ENCODE measurements at regions not wholly inside any gene's neighbourhood (a gene's known extent, or its start where the extent isn't known, plus 50 kb on each side); places are given as distances from the start of the nearest gene placed in this dataset.

DNA sequence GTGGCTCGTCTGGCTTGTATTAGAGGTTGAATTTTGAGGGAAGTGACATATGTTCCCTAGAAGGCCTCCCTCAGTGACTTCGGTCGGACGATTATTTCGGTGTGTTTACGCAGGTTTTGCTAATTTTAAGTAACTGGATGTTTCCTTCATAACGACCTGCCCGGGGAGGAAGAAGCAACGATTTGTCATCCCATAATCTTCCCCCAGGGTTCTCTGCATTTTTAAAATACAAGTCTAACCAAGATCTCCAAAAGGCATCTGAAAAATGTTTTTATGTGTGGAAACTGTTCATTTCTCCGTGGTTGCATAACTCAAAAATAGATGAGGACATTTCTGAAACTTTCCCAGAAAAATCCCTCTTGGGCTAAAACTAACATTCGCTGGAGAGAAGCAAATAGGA, 195.4 kb downstream of the SHOX start:
- no CpG with 5 or more reads among the region's 11 CpGs for WGBS, 2 experiments (ENCODE audit: extremely low coverage in 2 of 2, insufficient read length in 1 of 2)
- dilution Hi-C loops (cut with HindIII; ENCODE audit: low sequenced_read_pairs, unreplicated experiment): no loop called here

More for the DNA sequence above, 195.4 kb downstream of the SHOX start:
- no TSS peak for BruUV-seq (replicated peaks)
- H2AK5ac ChIP-seq (ENCODE audit: low read depth, low read length): no peak overlapping the region
- H3K79me1 ChIP-seq (ENCODE audit: low read depth in 1 of 2, low read length in 2 of 2): no peaks in the 10 kb centered on the region
- H3K23ac ChIP-seq (ENCODE audit: low read depth, low read length): no peak overlapping the region
- H4K91ac ChIP-seq (ENCODE audit: insufficient read depth, low read depth, low read length): no peak overlapping the region
- ChIA-PET CTCF (no interaction called here), POLR2A (ENCODE audit: unreplicated experiment) (no interaction called here)
- H3K4ac ChIP-seq (ENCODE audit: low read depth, low read length): no peak overlapping the region
- DNase-seq (no peak), ATAC-seq (ENCODE audit: low read depth) (no peak)
- H3K4me3 ChIP-seq (ENCODE audit: insufficient read depth, low read depth, low read length): no peak overlapping the region
- no peak overlapping the region for H2BK5ac ChIP-seq (ENCODE audit: low read depth, low read length, poor library complexity, severe bottlenecking)
- no peak overlapping the region for H4K8ac ChIP-seq (ENCODE audit: low read depth in 2 of 2, low read length in 2 of 2)
- TF ChIP-seq, protein P1, sequence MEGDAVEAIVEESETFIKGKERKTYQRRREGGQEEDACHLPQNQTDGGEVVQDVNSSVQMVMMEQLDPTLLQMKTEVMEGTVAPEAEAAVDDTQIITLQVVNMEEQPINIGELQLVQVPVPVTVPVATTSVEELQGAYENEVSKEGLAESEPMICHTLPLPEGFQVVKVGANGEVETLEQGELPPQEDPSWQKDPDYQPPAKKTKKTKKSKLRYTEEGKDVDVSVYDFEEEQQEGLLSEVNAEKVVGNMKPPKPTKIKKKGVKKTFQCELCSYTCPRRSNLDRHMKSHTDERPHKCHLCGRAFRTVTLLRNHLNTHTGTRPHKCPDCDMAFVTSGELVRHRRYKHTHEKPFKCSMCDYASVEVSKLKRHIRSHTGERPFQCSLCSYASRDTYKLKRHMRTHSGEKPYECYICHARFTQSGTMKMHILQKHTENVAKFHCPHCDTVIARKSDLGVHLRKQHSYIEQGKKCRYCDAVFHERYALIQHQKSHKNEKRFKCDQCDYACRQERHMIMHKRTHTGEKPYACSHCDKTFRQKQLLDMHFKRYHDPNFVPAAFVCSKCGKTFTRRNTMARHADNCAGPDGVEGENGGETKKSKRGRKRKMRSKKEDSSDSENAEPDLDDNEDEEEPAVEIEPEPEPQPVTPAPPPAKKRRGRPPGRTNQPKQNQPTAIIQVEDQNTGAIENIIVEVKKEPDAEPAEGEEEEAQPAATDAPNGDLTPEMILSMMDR (conservative IDR thresholded peaks at IDR 0.05; ENCODE audit: low read depth, low read length): no peak
- TF ChIP-seq POLR2A (IDR thresholded peaks at IDR 0.05; ENCODE audit: low read depth, low read length) (no peak), FOS (IDR thresholded peaks at IDR 0.05; ENCODE audit: low read depth, low read length) (no peak), MAZ (IDR thresholded peaks at IDR 0.05; ENCODE audit: borderline replicate concordance, low read depth, low read length) (no peak), CEBPB (IDR thresholded peaks at IDR 0.05; ENCODE audit: low read depth, low read length) (no peak), MAFK (IDR thresholded peaks at IDR 0.05; ENCODE audit: low read depth, low read length) (no peak), RAD21 (IDR thresholded peaks at IDR 0.05; ENCODE audit: low read length) (no peak), RCOR1 (IDR thresholded peaks at IDR 0.05; ENCODE audit: insufficient replicate concordance, low read length) (no peak), MXI1 (IDR thresholded peaks at IDR 0.05; ENCODE audit: borderline replicate concordance, low read depth, low read length) (no peak), SMC3 (IDR thresholded peaks at IDR 0.05; ENCODE audit: low read depth, low read length) (no peak), CHD1 (IDR thresholded peaks at IDR 0.05; ENCODE audit: low read depth, low read length) (no peak)
- TF ChIP-seq, protein P2, sequence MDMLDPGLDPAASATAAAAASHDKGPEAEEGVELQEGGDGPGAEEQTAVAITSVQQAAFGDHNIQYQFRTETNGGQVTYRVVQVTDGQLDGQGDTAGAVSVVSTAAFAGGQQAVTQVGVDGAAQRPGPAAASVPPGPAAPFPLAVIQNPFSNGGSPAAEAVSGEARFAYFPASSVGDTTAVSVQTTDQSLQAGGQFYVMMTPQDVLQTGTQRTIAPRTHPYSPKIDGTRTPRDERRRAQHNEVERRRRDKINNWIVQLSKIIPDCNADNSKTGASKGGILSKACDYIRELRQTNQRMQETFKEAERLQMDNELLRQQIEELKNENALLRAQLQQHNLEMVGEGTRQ (IDR thresholded peaks at IDR 0.05; ENCODE audit: low read depth, low read length): no peak
- in situ Hi-C loops (cut with MboI; ENCODE audit: low sequenced_read_pairs) (no loop called here), intact Hi-C loops (cut with micrococcal nuclease) (no loop called here)
- H3K4me1 ChIP-seq (ENCODE audit: control insufficient read depth, insufficient read depth, low read length): no peaks in the 10 kb centered on the region
- no peak overlapping the region for H2BK15ac ChIP-seq (ENCODE audit: low read depth, low read length)
- no peaks in the 10 kb centered on the region for H3K36me3 ChIP-seq (ENCODE audit: control insufficient read depth, insufficient read depth, low read length)
- no peak overlapping the region for H2BK20ac ChIP-seq (ENCODE audit: low read depth, low read length)
- H2AFZ ChIP-seq (replicated peaks; ENCODE audit: low read length, poor library complexity): no peak overlapping the region
- no peaks in the 10 kb centered on the region for H3K27me3 ChIP-seq (ENCODE audit: control insufficient read depth, insufficient read depth, low read length)
- H4K20me1 ChIP-seq (ENCODE audit: insufficient read depth, low read length): no peaks in the 10 kb centered on the region
- H3K4me2 ChIP-seq (ENCODE audit: low read depth, low read length): no peak overlapping the region
- H4K5ac ChIP-seq (ENCODE audit: low read depth, low read length): no peak overlapping the region
- no peak overlapping the region for H3K18ac ChIP-seq (ENCODE audit: low read depth, low read length)
- no peak overlapping the region for H3K14ac ChIP-seq (replicated peaks; ENCODE audit: low read depth, low read length)
- no peak overlapping the region for H3K27ac ChIP-seq (ENCODE audit: insufficient read depth, low read length)
- peaks cover 6% of the 10 kb centered on the region for H3K9me3 ChIP-seq (ENCODE audit: control insufficient read depth, insufficient read depth, low read length)
- no peak overlapping the region for H2AK9ac ChIP-seq (replicated peaks; ENCODE audit: low read depth, low read length, poor library complexity)
- no peaks in the 10 kb centered on the region for H3K9me1 ChIP-seq (ENCODE audit: insufficient read depth, low read length)
- no peak overlapping the region for H3K56ac ChIP-seq (ENCODE audit: extremely low read depth, insufficient read depth, low read length)
- no peak overlapping the region for H3K9ac ChIP-seq (ENCODE audit: low read depth, low read length)
- no peak overlapping the region for H2BK120ac ChIP-seq (ENCODE audit: low read depth, low read length)
